OCI-LY3 (cell line): ENCODE measurements at regions not wholly inside any gene's neighbourhood (a gene's known extent, or its start where the extent isn't known, plus 50 kb on each side); places are given as distances from the start of the nearest gene placed in this dataset.

Experiments used
- H2AFZ ChIP-seq: fragments of 200-600, 300-600 bp; shearing (Covaris generic); 2 replicates; pipeline ENCODE4 v1.6.0; 2014; ENCODE audit warnings: antibody characterized with exemption, low read depth, low read length
- H3K27ac ChIP-seq: fragments of 200-600, 300-600 bp; sonication (generic); 2 replicates; pipeline ENCODE4 v1.5.1; 2014; ENCODE audit warnings: mild to moderate bottlenecking, low read length, moderate library complexity, mixed read lengths
- H3K27me3 ChIP-seq: fragments of 200-600, 300-600 bp; sonication (generic); 2 replicates; pipeline ENCODE4 v1.6.1; 2014; ENCODE audit warnings: low read depth, low read length, mixed read lengths
- H3K36me3 ChIP-seq: fragments of 200-600, 300-600 bp; sonication (generic); replicated peaks from 2 replicates; pipeline ENCODE3; 2014; ENCODE audit warnings: low read depth, low read length, mixed read lengths
- H3K4me1 ChIP-seq: fragments of 300-600, 200-600 bp; sonication (generic); 2 replicates; pipeline ENCODE4 v1.6.1; 2014; ENCODE audit warnings: low read length, mixed read lengths
- H3K4me2 ChIP-seq: fragments of 200-600, 300-600 bp; sonication (generic); 2 replicates; pipeline ENCODE4 v1.6.1; 2014; ENCODE audit warnings: low read length, mixed read lengths
- H3K4me3 ChIP-seq: fragments of 300-600, 200-600 bp; sonication (generic); 2 replicates; pipeline ENCODE4 v1.5.1; 2014; ENCODE audit warnings: antibody characterized with exemption, mild to moderate bottlenecking, low read length, moderate library complexity
- H3K79me2 ChIP-seq: fragments of 300-600, 200-600 bp; shearing (Covaris generic); 2 replicates; pipeline ENCODE4 v1.6.1; 2014; ENCODE audit warnings: mild to moderate bottlenecking, low read length, mixed read lengths
- H3K9ac ChIP-seq: fragments of 300-600, 200-600 bp; shearing (Covaris generic); 2 replicates; pipeline ENCODE4 v1.6.0; 2014; ENCODE audit warnings: mild to moderate bottlenecking, low read length, moderate library complexity
- H3K9me3 ChIP-seq: fragments of 200-600, 300-600 bp; shearing (Covaris generic); 2 replicates; pipeline ENCODE4 v1.6.1; 2014; ENCODE audit warnings: low read length, mixed read lengths; ENCODE audit not compliant: insufficient read depth
- H4K20me1 ChIP-seq: fragments of 200-600, 300-600 bp; sonication (generic); 2 replicates; pipeline ENCODE4 v1.6.1; 2016; ENCODE audit warnings: low read length, mixed read lengths; ENCODE audit not compliant: insufficient read depth
- CTCF ChIP-seq: fragments of 200-600, 300-600 bp; sonication (generic); IDR thresholded peaks from 2 replicates; pipeline ENCODE4 v1.5.1; 2014; ENCODE audit warnings: antibody characterized with exemption, low read length, low read depth
- EZH2phosphoT487 ChIP-seq: fragments of 200-600 bp; shearing (Covaris generic); IDR thresholded peaks from 2 replicates; pipeline ENCODE4 v1.6.1; 2018; ENCODE audit warnings: antibody characterized with exemption, mixed run types, low read depth

GRCh38 chr6:28737750-28738395, 185.9 kb downstream of the TRIM27 start:
- H2AFZ ChIP-seq = no peak overlapping the region
- H3K9ac ChIP-seq = no peak overlapping the region
- H3K79me2 ChIP-seq = no peaks in the 10 kb centered on the region
- no peak overlapping the region for H3K4me2 ChIP-seq
- no peaks in the 10 kb centered on the region for H3K9me3 ChIP-seq
- no peak overlapping the region for H3K4me3 ChIP-seq
- TF ChIP-seq EZH2phosphoT487 (no peak), CTCF (no peak)
- H3K27me3 ChIP-seq = no peaks in the 10 kb centered on the region
- no peaks in the 10 kb centered on the region for H3K36me3 ChIP-seq
- no peak overlapping the region for H3K27ac ChIP-seq
- H4K20me1 ChIP-seq = no peaks in the 10 kb centered on the region
- H3K4me1 ChIP-seq = peaks cover 5% of the 10 kb centered on the region; the same call in 1 of the 2 replicates

GRCh38 chr6:28738396-28738765, 185.4 kb downstream of the TRIM27 start:
- no peak overlapping the region for H3K4me3 ChIP-seq
- no peak overlapping the region for H3K27ac ChIP-seq
- H3K79me2 ChIP-seq = no peaks in the 10 kb centered on the region
- no peak overlapping the region for H2AFZ ChIP-seq
- peaks cover 5% of the 10 kb centered on the region; the same call in 1 of the 2 replicates for H3K4me1 ChIP-seq
- no peaks in the 10 kb centered on the region for H3K27me3 ChIP-seq
- TF ChIP-seq EZH2phosphoT487 (no peak), CTCF (no peak)
- H3K36me3 ChIP-seq = no peaks in the 10 kb centered on the region
- no peaks in the 10 kb centered on the region for H4K20me1 ChIP-seq
- no peak overlapping the region for H3K9ac ChIP-seq
- H3K4me2 ChIP-seq = no peak overlapping the region
- no peaks in the 10 kb centered on the region for H3K9me3 ChIP-seq

DNA sequence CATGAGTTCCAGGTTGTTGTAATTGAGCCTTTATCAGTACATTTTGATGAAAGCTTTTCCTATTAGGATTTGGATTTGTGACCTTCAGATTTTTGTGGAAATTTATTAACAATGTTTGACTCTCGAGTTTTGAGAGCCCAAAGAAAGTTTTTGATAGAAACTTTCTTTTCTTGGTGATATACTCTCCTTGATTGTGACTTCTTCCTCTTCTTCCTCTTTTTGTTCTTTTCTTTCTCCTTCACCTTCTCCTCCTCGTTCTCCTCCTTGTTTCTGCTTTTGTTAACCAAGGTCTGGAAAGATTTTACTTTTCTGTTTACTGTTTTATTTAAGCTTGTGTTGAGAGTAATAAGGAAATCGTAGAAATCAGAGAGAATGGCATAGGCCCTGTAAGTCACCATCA, 182.4 kb downstream of the TRIM27 start:
- no peaks in the 10 kb centered on the region for H3K27me3 ChIP-seq
- TF ChIP-seq CTCF (no peak), EZH2phosphoT487 (no peak)
- H3K27ac ChIP-seq = no peak overlapping the region
- no peaks in the 10 kb centered on the region for H3K4me1 ChIP-seq
- H2AFZ ChIP-seq = no peak overlapping the region
- H3K9ac ChIP-seq = no peak overlapping the region
- H4K20me1 ChIP-seq = no peaks in the 10 kb centered on the region
- no peak overlapping the region for H3K4me3 ChIP-seq
- H3K79me2 ChIP-seq = no peaks in the 10 kb centered on the region
- no peaks in the 10 kb centered on the region for H3K9me3 ChIP-seq
- no peak overlapping the region for H3K4me2 ChIP-seq
- no peaks in the 10 kb centered on the region for H3K36me3 ChIP-seq

DNA sequence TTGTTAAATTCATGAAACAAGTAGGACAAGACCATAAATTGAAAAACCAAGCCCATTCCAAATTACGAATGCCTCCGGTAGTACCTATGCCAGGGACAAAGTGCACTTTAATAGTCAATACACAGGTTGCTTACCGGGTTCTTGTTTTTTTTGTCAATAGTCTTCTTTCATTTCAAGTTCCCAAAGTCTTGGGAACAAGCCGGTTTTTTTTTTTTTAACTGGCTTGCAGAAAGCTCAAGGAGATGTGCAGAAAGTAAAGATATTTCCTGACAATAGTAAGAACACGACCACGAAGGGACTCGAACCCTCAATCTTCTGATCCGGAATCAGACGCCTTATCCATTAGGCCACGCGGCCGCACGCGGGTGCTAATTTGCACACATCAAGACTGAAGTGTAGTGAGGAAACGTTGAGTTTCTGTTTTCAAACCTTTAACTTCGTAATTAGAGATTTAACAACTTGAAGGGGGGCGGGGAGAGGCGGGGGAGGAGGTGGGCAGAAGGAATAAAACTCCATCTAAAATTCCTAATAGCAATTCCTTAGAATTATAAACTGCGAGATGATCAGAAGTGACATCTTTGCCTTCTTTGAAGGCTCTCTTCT, 181.0 kb downstream of the TRIM27 start:
- H3K9ac ChIP-seq = no peak overlapping the region

More for the DNA sequence above, 181.0 kb downstream of the TRIM27 start:
- Histone ChIP-seq H3K27ac (no peak overlapping the region), H3K79me2 (no peaks in the 10 kb centered on the region), H3K9me3 (no peaks in the 10 kb centered on the region), H3K4me2 (no peak overlapping the region), H2AFZ (no peak overlapping the region), H4K20me1 (no peaks in the 10 kb centered on the region), H3K4me1 (peaks cover 5% of the 10 kb centered on the region; the same call in 1 of the 2 replicates), H3K27me3 (no peaks in the 10 kb centered on the region), H3K36me3 (no peaks in the 10 kb centered on the region), H3K4me3 (no peak overlapping the region)
- TF ChIP-seq EZH2phosphoT487 (no peak), CTCF (no peak)
